NCI-H2171 treated with DMSO at 0.1 percent for 48 hours (cell line): ENCODE measurements at regions not wholly inside any gene's neighbourhood (a gene's known extent, or its start where the extent isn't known, plus 50 kb on each side); places are given as distances from the start of the nearest gene placed in this dataset.

Source experiments
- DNase-seq: peaks from one replicate; lab custom pipeline; 2025; lab: John Stamatoyannopoulos, UW

DNA sequence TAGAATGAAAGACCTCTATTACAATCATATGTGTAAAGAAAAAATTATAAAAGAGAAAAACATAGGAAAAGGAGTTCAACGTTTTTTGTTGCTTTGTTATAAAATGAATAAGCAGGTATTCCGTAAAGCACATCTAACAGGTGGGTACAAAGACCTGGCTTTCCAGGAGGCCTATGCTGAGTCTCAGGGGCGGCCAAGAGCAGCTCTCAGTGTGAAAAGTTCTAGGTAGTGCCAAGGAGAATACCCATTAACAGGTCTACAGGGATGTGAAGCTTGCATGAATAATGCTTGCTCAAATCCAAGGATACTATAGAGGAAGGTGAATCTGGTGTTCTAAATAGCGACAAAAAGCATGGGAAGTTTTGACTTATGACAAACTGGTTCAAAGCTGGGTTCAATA lies 944.4 kb downstream of the PDHA2 start:
- no peak for DNase-seq

DNA sequence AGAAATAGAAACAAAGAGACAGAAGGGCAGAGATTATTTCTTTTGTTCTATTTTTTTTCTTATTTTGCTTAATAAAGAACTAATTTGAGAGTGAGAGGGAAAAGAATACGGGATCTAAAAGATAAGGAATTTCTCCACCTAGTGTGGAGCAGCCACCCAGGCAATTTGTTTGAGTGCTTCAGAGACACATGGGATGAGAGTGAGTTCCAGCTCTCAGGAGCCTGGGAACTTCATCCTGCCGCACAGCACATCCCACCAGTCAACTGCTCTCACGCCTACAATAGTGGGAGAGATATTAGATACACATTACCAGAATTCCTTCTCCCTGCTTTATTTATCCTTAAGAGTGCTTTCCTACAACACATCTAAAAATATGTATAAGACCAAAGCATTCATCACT lies 946.4 kb downstream of the PDHA2 start:
- no peak for DNase-seq

DNA sequence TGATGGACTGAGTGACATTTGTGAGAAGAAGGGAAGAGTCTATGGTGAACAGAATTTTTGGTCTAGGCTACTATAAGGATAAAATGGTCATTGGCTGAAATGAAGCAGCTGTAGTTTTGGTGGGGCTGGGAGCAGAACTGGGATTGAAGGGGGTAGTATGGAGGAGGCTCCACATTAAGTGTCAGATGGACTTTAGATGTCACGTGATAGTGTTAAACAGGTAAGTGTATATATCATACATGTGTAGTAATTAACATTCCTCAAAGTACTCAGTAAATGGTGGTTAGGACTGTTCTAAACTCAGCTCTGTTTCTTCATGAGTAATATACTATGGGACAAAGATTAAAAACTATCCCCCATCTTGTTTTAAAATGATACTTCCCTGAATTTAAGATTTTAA lies 947.9 kb downstream of the PDHA2 start:
- DNase-seq: no peak

DNA sequence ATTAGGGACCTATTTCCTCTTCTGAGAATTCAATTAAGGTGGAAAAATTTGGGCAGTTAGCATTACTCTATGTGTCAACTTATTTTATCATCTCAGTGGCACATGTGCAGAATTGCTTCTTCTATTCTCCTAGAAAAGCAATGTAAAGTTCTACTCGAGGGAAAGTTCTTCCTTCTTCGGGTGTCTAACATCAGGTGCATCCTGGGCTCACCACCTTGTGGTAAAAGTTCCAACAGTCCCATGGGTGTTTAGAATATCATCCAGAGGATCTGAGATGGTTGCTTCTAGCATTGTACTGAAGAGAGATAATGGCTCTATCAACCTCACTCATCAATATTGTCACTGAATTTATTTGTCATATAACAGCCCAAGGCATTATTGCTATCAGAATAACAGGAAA lies 969.7 kb downstream of the PDHA2 start:
- no peak for DNase-seq

DNA sequence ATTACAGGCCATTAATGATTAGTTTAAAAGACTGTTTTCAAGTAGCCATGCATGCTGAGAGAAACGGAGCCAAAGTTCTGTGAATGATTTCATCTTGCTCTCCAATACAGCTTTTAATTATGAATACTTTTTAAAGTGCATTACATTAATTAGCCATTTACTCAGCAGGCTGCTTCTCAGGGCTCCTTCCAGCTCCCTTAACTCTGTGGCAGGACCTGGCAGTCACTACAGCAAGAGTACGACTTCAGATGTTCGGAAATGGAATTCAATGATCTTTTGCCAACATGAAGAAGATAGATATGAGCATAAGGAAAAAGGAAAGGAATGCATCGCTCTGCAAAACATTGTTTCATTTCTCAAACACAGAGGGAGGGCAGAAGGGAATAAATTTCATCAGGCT lies 987.2 kb downstream of the PDHA2 start:
- no peak for DNase-seq

DNA sequence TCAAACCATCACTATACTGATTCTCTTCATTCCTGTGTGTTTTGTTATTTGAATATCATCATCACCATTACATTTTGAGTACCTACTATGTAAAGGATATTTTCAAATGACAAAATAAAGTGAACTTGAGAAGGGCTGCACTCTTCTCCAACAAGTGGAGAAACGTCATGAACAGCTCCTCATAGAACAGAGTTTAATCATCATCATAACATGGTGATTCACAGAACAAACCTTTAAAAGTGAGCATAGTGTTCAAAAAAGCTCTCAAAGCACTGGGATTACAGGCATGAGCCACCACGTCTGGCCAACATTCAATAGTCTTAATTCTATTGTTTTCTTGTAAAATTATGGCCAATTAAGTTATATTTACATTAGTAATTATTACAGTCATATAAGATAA lies 993.9 kb downstream of the PDHA2 start:
- no peak for DNase-seq

DNA sequence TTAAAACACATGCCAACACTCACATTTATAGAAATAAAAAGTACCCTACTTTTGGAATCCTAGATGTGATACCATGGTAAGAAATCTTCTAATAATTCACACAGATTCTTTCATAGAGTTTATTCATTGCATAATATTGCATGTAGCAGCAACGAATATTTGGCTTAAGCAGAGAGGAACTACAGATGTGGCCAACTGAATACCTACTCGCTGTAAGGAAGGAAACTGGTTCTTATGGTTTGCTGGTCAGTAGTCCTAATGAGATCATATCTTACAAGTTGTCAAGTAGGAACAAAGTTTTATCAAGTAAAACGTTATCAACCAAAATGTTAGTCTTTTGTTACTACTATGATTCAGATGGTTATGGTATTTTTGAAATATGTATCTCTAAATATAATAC lies 996.1 kb downstream of the PDHA2 start:
- DNase-seq: no peak

DNA sequence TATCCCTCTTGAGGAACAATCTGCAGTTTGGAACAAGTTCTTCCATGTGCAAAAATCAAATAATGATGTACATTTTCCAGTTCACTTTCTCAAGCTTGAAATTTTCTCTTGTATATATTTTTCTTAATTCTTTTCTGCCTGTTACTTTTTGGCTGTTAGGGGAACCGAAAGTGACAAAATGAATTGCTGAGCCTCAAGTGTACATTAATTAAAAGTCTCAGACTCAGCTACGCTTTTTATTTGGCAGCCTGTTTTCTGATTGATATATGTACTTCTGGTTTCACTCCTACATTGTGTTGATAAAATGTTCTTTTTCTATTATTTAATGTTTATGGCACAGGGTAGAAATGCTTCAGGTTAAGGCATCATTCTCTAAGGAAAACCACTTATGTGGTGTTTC lies 999.5 kb downstream of the PDHA2 start:
- no peak for DNase-seq

DNA sequence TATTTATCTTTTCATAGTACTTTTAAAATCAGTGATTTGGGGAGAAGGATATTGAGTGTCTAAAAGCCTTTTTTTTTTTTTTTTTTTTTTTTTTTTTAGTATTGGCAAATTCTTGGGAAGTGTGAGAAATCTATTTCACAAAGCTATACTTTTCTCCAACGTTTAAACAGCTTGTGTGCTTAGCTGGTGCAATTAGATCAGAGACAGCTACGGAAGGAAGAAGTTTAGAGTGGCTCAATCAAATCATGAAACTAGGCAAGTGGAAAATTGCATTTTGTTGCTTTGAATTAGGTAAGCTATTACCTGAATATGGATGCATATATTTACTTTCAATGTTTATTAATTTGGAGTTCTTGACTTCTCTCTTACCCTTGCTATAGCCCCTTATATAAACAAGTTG lies 1001.9 kb downstream of the PDHA2 start:
- DNase-seq: no peak

DNA sequence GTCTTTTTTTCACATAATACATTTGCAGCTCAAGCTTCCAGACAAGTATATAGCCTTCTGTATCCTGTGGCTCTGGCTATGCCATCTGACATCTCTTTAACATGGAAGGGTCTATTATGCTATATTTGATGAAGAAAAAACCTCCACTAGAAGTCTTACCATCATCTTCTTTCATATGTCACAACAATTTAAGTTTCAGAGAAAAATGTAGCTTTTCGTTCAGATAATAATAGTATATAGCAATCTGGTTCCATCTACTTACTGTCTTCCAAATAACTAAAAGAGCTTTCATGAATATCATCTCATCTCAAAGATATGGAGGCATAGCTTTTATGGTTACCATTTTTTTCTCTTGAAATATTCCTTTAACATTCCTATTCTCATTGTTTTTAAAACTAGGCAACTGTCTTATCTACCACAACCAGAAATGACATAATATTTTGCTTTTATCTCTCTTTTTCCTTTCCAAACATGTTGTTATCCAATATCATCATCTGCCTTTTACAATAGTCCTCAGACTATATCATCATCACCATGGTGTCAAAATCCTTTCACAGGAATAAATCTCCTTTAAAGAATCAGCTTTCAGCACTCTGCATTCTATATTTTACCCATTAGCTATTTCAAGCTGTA lies 1005.1 kb downstream of the PDHA2 start:
- no peak for DNase-seq

DNA sequence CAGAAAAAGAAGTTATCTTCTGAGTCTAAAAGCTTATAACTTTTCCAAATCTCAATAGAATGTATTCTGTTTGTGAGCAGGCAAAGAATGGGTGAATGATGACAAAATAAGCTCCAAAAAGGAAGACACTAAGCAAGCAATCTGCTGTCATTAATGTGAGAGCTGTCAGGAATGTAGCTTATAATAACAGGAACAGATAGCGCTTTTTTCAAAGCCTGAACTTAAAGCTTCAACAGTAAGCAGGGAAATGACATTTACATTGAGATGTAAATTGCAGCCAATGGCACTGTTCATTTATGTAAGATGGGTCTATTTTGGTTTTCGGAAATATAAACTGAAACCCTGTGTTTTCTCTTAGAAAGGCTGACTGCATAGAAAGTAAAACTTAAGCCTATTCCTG lies 1005.9 kb downstream of the PDHA2 start:
- DNase-seq: no peak

DNA sequence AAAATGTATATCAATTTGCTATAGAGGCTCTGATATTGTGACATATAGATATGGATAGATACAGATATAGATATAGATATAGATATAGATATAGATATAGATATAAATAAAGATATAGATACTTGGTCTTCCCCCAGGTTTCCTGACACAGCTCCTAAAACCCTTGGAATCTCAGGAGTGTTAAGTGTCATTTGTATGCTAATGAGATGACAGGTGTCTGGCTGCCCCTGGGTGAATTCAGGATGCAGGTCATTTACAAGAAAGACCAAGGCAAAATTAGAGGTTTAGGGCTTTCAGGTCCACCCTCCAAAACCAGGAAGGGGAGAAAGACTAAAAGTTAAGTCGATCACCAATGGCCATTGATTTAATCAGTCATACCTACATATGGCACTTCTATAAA lies 1034.8 kb downstream of the PDHA2 start:
- DNase-seq: no peak

DNA sequence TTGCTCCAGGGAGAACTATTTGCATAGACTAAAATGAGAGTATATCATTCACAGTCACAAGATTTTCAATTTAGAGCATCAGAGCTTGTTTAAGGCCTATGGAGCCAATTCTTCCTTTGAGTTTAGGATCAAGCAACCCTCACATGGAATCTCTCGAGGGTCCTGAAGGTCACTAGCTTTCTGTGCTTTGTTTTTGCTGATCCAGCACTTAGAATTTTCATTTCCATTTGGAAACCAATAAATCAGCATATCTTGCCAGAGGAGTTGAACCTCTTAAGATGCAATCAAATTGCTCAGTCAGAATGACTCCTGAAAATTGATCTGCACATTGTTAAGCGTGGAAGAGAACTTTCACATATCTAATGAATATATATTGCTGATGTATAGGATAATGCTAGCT lies 1039.6 kb downstream of the PDHA2 start:
- DNase-seq: no peak

DNA sequence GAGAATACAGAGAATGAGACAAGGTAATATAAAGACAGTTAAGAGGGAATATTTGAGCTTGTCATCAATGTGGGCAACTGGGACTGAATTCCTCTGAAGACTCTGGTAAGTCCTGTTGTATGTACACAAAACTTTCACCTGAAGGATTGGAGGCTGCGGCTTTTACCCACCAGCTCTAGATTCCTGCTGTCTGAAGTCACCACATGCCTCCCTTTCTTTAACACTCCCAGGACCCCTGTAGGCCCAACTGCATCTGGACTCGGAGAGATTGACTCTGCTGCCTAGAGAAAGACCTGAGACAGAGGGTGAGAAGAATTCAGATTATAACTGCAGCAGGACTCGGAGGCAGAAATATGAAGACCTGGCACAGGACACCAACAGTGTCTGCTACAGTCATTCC lies 1048.0 kb downstream of the PDHA2 start:
- DNase-seq: no peak

DNA sequence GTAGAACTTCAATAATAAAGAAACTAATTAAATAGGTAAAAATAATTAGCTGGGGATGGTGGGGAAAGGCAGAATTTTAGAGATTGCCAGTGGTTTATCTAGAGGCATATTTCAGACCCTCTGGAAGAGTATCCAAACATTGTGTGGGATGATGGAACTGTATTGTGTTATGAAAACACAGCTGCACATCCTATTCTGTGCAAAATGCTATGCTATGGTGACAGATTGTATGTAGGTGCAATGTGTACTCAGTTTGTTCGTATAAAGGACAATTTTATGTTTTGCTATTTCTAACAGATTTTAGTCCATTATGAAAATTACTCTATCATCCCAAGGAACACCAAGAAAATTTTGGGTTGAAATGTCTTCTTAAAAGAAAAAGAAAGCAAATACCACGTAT lies 1054.7 kb downstream of the PDHA2 start:
- DNase-seq: no peak

DNA sequence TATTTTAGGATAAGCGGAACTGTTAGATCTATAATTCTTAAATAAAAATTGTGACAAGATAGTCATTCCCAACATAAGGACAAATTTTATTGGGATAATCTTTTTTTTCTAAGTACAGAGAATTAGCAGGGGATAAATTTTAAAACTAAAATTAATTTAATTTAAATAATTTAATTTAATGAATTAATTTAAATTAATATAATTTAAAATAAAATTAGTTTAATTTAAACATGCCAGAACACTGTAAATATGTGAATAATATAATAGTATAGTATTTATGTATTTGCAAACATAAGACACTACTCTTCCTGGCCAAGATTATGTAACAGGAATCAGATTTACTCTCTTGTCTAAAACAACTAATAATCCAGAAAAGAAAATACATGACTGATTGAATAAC lies 1055.9 kb downstream of the PDHA2 start:
- no peak for DNase-seq

DNA sequence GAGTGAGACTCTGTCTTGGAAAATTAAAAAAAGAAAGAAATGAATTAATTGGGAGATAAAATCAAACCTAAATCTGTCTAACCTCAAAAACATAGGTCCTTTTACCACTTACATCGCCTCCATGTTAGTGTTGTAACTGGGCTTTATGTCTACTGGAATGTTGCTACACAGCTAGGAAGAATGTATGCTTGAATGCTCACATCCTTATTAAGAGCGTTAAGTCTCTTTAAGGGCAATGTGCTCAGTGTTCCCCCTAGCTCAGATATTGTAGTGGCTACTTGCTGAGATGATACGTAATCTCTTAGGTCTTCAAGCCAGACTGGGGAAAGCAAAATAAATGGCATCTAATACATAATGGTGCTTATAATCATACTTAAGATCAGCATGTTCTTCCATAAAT lies 1072.8 kb downstream of the PDHA2 start:
- no peak for DNase-seq

DNA sequence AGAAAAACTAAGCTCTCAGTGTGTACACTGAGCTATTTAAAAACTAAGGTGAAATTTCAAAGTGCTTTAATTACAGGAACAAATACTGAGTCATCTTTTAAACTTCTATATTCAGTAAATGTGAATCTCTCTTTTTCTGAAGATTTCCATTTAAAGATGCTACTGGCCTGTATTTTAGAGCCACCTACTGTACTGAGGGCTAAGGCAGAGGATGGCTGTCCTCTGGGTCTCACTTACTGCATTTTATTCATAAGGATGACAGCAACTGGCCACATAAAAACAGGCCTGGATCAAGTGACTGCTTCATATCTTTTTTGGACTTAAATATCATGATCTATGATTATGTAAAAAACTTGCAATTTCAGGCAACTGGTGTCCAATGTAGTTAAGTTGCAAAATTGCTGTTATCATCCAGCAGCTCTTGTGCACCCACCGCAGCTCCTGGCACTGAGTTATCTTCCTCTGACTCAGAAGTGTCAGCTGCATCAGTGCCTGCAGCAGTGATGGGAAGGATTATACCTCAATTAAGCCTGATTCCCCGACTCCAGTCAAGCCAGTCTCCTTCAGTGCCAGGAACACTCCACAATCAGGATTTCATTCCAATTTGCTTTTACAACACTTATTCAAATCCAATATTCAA lies 1073.7 kb downstream of the PDHA2 start:
- DNase-seq: no peak

DNA sequence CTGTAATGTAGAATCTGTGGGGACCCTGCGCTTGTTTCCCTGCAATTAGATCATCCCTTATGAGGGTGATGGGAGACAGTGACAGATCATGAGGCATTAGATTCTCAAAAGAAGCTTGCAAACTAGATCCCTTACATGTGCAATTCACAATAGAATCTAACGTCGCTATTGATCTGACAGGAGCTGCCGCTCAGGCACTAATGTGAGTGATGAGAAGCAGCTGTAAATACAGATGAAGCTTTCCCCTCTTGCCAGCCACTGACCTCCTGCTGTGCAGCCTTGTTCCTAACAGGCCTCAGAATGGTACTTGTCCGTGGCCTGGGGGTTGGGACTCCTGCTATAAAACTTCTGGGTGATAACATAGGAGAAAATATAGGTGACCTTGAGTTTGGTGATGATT lies 1076.8 kb downstream of the PDHA2 start:
- no peak for DNase-seq

DNA sequence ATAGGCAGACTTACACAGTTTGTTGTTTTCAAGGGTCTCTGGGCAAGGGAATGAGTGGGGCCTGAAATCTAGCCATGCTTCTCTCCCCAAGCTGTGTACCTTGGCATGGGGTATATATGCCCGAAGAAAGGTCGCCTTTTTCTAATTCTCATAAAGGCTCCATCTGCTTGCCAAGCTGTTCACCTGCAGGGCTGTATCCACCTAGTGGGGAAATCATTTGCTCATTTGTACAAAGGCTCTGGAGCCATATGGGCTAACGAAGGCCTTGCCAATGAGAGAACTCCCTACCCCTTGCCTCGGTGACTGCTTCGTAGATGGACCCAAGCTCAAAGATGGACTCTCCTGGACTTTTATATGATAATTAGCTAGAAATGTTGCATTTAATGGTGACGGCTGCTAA lies 1097.0 kb downstream of the PDHA2 start:
- DNase-seq: peak; percentile 3

DNA sequence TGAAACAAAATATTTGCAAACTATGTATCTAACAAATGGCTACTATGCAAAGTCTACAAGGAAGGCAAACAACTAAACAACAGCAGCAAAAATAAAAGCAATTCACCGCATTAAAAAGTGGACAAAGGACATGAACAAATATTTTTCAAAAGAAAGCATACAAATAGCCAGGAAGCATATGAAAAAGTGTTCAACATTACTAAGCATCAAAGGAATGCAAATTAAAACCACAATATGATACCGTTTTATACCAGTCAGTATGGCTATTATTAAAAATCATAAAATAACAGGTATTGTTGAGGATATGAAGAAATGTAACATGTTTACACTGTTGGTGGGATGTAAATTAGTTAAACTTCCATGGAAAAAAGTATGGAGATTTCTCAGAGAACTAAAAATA lies 1106.7 kb downstream of the PDHA2 start:
- no peak for DNase-seq

DNA sequence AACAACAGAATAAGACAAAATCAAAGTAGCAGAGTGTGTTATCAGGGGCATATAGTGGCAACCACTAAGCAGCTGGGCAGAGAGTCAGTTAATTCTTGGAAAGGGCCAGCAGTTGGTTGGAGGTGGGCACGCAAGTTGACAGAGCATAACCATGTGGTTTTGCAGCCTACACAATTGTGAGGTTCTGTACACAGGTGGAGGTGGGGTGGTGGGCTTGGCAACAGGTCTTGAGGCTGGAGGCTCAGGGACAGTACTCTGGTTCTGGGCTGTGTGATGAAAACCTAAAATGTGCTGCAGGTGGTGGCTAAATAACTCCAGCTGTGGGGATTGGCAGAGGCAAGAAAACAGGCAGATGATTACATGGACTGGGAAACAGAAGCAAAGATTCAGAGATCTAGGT lies 1112.7 kb downstream of the PDHA2 start:
- DNase-seq: no peak

DNA sequence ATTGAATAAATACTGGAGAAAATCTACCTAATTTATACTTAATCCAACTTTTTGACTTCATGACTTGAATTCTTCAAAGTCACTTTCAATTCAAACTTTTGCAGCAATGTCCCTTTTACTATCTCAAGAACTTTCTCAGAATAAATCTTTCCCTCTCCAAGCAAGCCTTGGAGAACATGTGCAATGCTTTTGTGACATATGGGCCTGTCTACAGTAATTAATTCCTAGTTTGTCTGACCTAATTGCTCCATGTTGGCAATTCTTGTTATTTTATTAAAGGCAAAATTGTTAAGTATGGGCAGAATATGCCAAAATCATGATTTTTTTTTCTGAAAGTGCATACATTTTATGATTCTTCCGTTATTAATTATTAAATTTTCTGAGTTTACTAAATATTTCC lies 1115.3 kb downstream of the PDHA2 start:
- no peak for DNase-seq

DNA sequence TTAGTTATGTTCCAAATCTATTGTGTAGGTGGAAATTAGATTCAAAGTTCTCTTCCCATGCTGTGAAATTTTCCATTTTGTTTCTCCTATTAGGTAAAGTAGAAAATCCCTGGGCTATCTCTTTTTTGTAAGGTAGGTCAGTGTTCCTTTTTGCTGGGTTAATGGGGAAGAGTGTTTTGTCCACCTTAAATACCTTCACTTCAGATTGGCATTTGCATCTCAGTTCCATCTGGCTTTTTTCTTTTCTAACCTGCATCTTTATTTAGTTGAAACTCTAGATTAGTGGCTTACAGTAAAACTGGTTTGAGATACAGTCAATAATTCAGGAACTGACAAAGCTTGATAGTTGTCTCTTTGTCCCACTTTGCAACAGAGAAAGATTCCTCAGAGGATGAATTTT lies 1115.8 kb downstream of the PDHA2 start:
- no peak for DNase-seq
